Lung (tissue), 11 donors: ENCODE measurements at regions not wholly inside any gene's neighbourhood (a gene's known extent, or its start where the extent isn't known, plus 50 kb on each side); places are given as distances from the start of the nearest gene placed in this dataset.

ENCODE experiments used
- ATAC-seq: fragments of 200-7000 bp; cut with Tn5 transposase; one replicate; pipeline ENCODE4 v1.9.1; 2020; ENCODE audit warnings: moderate number of reproducible peaks; ENCODE audit not compliant: insufficient read depth, low FRiP score
- DNase-seq, 3 donors: peaks; one replicate each; pipeline ENCODE4 v3.0.0-alpha.2; 2013 to 2017
- H3K27ac ChIP-seq, 2 donors: one replicate each; pipeline ENCODE4 v1.5.1; 2013; ENCODE audit warnings: mild to moderate bottlenecking in 2 of 2, moderate library complexity in 2 of 2, control low read depth in 1 of 2, inconsistent platforms in 1 of 2, low read depth in 1 of 2, low read length in 1 of 2
- H3K27me3 ChIP-seq, 3 donors: one replicate each; pipeline ENCODE4 v1.5.1; 2013; ENCODE audit warnings: low read length in 2 of 3; ENCODE audit not compliant: control insufficient read depth in 3 of 3, insufficient read depth in 3 of 3
- H3K36me3 ChIP-seq, 4 donors: one replicate each; pipeline ENCODE4 v1.5.1; 2013; ENCODE audit warnings: low read length in 4 of 4, mild to moderate bottlenecking in 1 of 4, moderate library complexity in 1 of 4; ENCODE audit not compliant: control insufficient read depth in 4 of 4, insufficient read depth in 4 of 4
- H3K4me1 ChIP-seq, 5 donors: one replicate each; pipeline ENCODE4 v1.5.1; 2013; ENCODE audit warnings: low read length in 5 of 5, mild to moderate bottlenecking in 2 of 5, moderate library complexity in 1 of 5; ENCODE audit not compliant: control insufficient read depth in 5 of 5, insufficient read depth in 5 of 5
- H3K4me3 ChIP-seq: one replicate; pipeline ENCODE4 v1.5.1; 2013; ENCODE audit warnings: mild to moderate bottlenecking, control low read depth, moderate library complexity
- H3K9ac ChIP-seq, 2 donors: one replicate each; pipeline ENCODE4 v1.5.1; 2013; ENCODE audit warnings: low read length in 2 of 2, control low read depth in 1 of 2; ENCODE audit not compliant: insufficient read depth in 1 of 2
- H3K9me3 ChIP-seq, 4 donors: one replicate each; pipeline ENCODE4 v1.5.1; 2013; ENCODE audit warnings: low read length in 3 of 4, mild to moderate bottlenecking in 1 of 4, moderate library complexity in 1 of 4; ENCODE audit not compliant: control insufficient read depth in 4 of 4, insufficient read depth in 3 of 4
- CTCF ChIP-seq: IDR thresholded peaks from 2 replicates; pipeline ENCODE4 v1.5.1; 2012; ENCODE audit warnings: mild to moderate bottlenecking; ENCODE audit errors: control extremely low read depth, extremely low read depth
- WGBS, 2 donors: extraction: QIAGEN DNeasy Blood & Tissue Kit; methylation state at CpG; one replicate each; pipeline ENCODE4 v1.1.7; 2013; 5-methylcytosine and 5-hydroxymethylcytosine counted together
- donor health status: control.
- donor health status: control.
- donor health status: Bipolar disorder and iron deficiency.
- donor health status: healthy.
- donor health status: DM: yes; HTN: yes; CAD: no.

- WGBS, 2 donors, result 55 to 61% methylated on average over 9 of the region's 9 CpGs
- no peaks in the 10 kb centered on the region for H3K4me1 ChIP-seq
- H3K27ac ChIP-seq, result no peak overlapping the region
- no peak overlapping the region for H3K4me3 ChIP-seq
- ATAC-seq (no peak), DNase-seq (no peak)
- no peak overlapping the region for H3K9ac ChIP-seq
- H3K27me3 ChIP-seq, result no peaks in the 10 kb centered on the region
- no peak for TF ChIP-seq CTCF
- H3K9me3 ChIP-seq, result peaks cover 0 to 2% (median 0%) of the 10 kb centered on the region in 4 donors
- no peaks in the 10 kb centered on the region for H3K36me3 ChIP-seq
These were observed 689.6 kb downstream of the DHX35 start for GRCh38 chr20:39651645-39652325.

- 72 to 73% methylated on average over 7 of the region's 7 CpGs for WGBS, 2 donors
- no peaks in the 10 kb centered on the region for H3K4me1 ChIP-seq
- no peak for ATAC-seq
- no peak overlapping the region for H3K9ac ChIP-seq
- H3K36me3 ChIP-seq, result no peaks in the 10 kb centered on the region
- no peak for DNase-seq
- no peak for TF ChIP-seq CTCF
- H3K27me3 ChIP-seq, result peaks cover 0 to 3% (median 0%) of the 10 kb centered on the region in 3 donors
- no peak overlapping the region for H3K4me3 ChIP-seq
- peaks cover 0 to 2% (median 0%) of the 10 kb centered on the region in 4 donors for H3K9me3 ChIP-seq
- no peak overlapping the region for H3K27ac ChIP-seq
These were observed 684.8 kb downstream of the DHX35 start for GRCh38 chr20:39646874-39647413.

- Histone ChIP-seq H3K9me3 (no peaks in the 10 kb centered on the region), H3K4me1 (no peaks in the 10 kb centered on the region), H3K4me3 (no peak overlapping the region), H3K27ac (no peak overlapping the region), H3K27me3 (peaks cover 0 to 3% (median 0%) of the 10 kb centered on the region in 3 donors), H3K36me3 (no peaks in the 10 kb centered on the region), H3K9ac (no peak overlapping the region)
- no peak for TF ChIP-seq CTCF
- ATAC-seq (no peak), DNase-seq (peak in 2 of 3 donors; percentile 17 to 28)
- WGBS, 2 donors, result 27 to 43% methylated on average over 3 of the region's 3 CpGs
These were observed 683.0 kb downstream of the DHX35 start for GRCh38 chr20:39645131-39645530.

- no peak overlapping the region for H3K4me3 ChIP-seq
- no peaks in the 10 kb centered on the region for H3K4me1 ChIP-seq
- H3K9me3 ChIP-seq, result no peaks in the 10 kb centered on the region
- WGBS, 2 donors, result 68 to 76% methylated on average over 1 of the region's 1 CpG
- no peaks in the 10 kb centered on the region for H3K36me3 ChIP-seq
- H3K27me3 ChIP-seq, result peaks cover 0 to 3% (median 0%) of the 10 kb centered on the region in 3 donors
- no peak overlapping the region for H3K9ac ChIP-seq
- DNase-seq (no peak), ATAC-seq (no peak)
- no peak overlapping the region for H3K27ac ChIP-seq
- no peak for TF ChIP-seq CTCF
These were observed 681.1 kb downstream of the DHX35 start for GRCh38 chr20:39643292-39643691.
